H9 (cell line): ENCODE measurements at regions not wholly inside any gene's neighbourhood (a gene's known extent, or its start where the extent isn't known, plus 50 kb on each side); places are given as distances from the start of the nearest gene placed in this dataset.

ENCODE experiments used
- DNase-seq: peaks from one replicate; pipeline ENCODE4 v3.0.0-alpha.2; 2017
- H2AFZ ChIP-seq: one replicate; pipeline ENCODE4 v1.6.1; 2013; ENCODE audit warnings: mild to moderate bottlenecking, low read length, control low read depth, moderate library complexity
- H2AK5ac ChIP-seq: 2 replicates; pipeline ENCODE4 v1.6.1; 2013; ENCODE audit warnings: low read length, control low read depth, mixed read lengths; ENCODE audit not compliant: insufficient read length
- H2BK120ac ChIP-seq: one replicate; pipeline ENCODE4 v1.6.1; 2013; ENCODE audit warnings: low read depth, mild to moderate bottlenecking, low read length, control low read depth, inconsistent platforms; ENCODE audit not compliant: poor library complexity, severe bottlenecking
- H2BK12ac ChIP-seq: 2 replicates; pipeline ENCODE4 v1.6.1; 2013; ENCODE audit warnings: low read length, control low read depth, mixed read lengths, low read depth; ENCODE audit not compliant: insufficient read length
- H2BK15ac ChIP-seq: 2 replicates; pipeline ENCODE4 v1.6.1; 2013; ENCODE audit warnings: low read depth, low read length, control low read depth
- H2BK20ac ChIP-seq: one replicate; pipeline ENCODE4 v1.6.1; 2013; ENCODE audit warnings: low read depth, mild to moderate bottlenecking, low read length, control low read depth, inconsistent platforms; ENCODE audit not compliant: poor library complexity, severe bottlenecking
- H2BK5ac ChIP-seq: 2 replicates; pipeline ENCODE4 v1.6.1; 2013; ENCODE audit warnings: low read length, control low read depth, mixed read lengths; ENCODE audit not compliant: insufficient read length
- H3K14ac ChIP-seq: 2 replicates; pipeline ENCODE4 v1.6.1; 2013; ENCODE audit warnings: low read length, control low read depth; ENCODE audit not compliant: insufficient read depth
- H3K18ac ChIP-seq: 2 replicates; pipeline ENCODE4 v1.6.1; 2013; ENCODE audit warnings: low read depth, mild to moderate bottlenecking, mixed read lengths, low read length, control low read depth; ENCODE audit not compliant: insufficient read length
- H3K23ac ChIP-seq: 2 replicates; pipeline ENCODE4 v1.6.1; 2013; ENCODE audit warnings: low read length, control low read depth, mixed read lengths, low read depth; ENCODE audit not compliant: insufficient read length
- H3K23me2 ChIP-seq: 2 replicates; pipeline ENCODE4 v1.6.1; 2013; ENCODE audit warnings: low read depth, mild to moderate bottlenecking, mixed read lengths, low read length, control low read depth; ENCODE audit not compliant: insufficient read length, poor library complexity, severe bottlenecking
- H3K27ac ChIP-seq: 2 replicates; pipeline ENCODE4 v1.5.1; 2013; ENCODE audit warnings: low read length, control low read depth, mixed read lengths, low read depth; ENCODE audit not compliant: insufficient read length
- H3K27me3 ChIP-seq: 2 replicates; pipeline ENCODE4 v1.6.1; 2013; ENCODE audit warnings: low read length, control low read depth, inconsistent platforms; ENCODE audit not compliant: insufficient read depth
- H3K4ac ChIP-seq: 2 replicates; pipeline ENCODE4 v1.6.1; 2013; ENCODE audit warnings: low read depth, mild to moderate bottlenecking, control low read depth, inconsistent platforms, low read length, moderate library complexity
- H3K4me1 ChIP-seq: 2 replicates; pipeline ENCODE4 v1.6.1; 2013; ENCODE audit warnings: low read length, control low read depth, inconsistent platforms; ENCODE audit not compliant: insufficient read depth
- H3K4me2 ChIP-seq: 2 replicates; pipeline ENCODE4 v1.6.1; 2013; ENCODE audit warnings: low read length, control low read depth, mixed read lengths; ENCODE audit not compliant: insufficient read length, insufficient read depth
- H3K56ac ChIP-seq: 2 replicates; pipeline ENCODE4 v1.6.1; 2013; ENCODE audit warnings: low read depth, mild to moderate bottlenecking, mixed read lengths, low read length, control low read depth; ENCODE audit not compliant: insufficient read length
- H3K79me1 ChIP-seq: 2 replicates; pipeline ENCODE4 v1.6.1; 2013; ENCODE audit warnings: low read depth, mild to moderate bottlenecking, moderate library complexity, low read length, control low read depth, inconsistent platforms; ENCODE audit not compliant: insufficient read depth, poor library complexity, severe bottlenecking
- H3K79me2 ChIP-seq: 2 replicates; pipeline ENCODE4 v1.6.1; 2013; ENCODE audit warnings: low read length, control low read depth, inconsistent platforms; ENCODE audit not compliant: insufficient read depth
- H3K9ac ChIP-seq: 2 replicates; pipeline ENCODE4 v1.6.1; 2013; ENCODE audit warnings: low read length, control low read depth, mixed read lengths; ENCODE audit not compliant: insufficient read length; ENCODE audit errors: extremely low read depth
- H3K9me3 ChIP-seq: one replicate; pipeline ENCODE4 v1.6.1; 2013; ENCODE audit warnings: low read depth, low read length, inconsistent platforms; ENCODE audit not compliant: control insufficient read depth
- H3T11ph ChIP-seq: one replicate; pipeline ENCODE4 v1.6.1; 2013; ENCODE audit warnings: mild to moderate bottlenecking, low read length, control low read depth, inconsistent platforms
- H4K20me1 ChIP-seq: one replicate; pipeline ENCODE4 v1.6.1; 2013; ENCODE audit not compliant: control insufficient read depth, insufficient read length, insufficient read depth
- H4K5ac ChIP-seq: 2 replicates; pipeline ENCODE4 v1.6.1; 2013; ENCODE audit warnings: low read depth, mild to moderate bottlenecking, mixed read lengths, low read length, control low read depth; ENCODE audit not compliant: insufficient read length
- H4K8ac ChIP-seq: replicated peaks from 2 replicates; pipeline ENCODE4 v1.6.1; 2013; ENCODE audit warnings: low read length, control low read depth, mixed read lengths, low read depth; ENCODE audit not compliant: insufficient read length
- H4K91ac ChIP-seq: 2 replicates; pipeline ENCODE4 v1.6.1; 2013; ENCODE audit warnings: low read depth, mild to moderate bottlenecking, moderate library complexity, mixed read lengths, low read length, control low read depth; ENCODE audit not compliant: insufficient read length
- H3K27ac Mint-ChIP-seq, 3 experiments: 2 replicates in 2 of 3; 3 replicates in 1 of 3; pipeline ENCODE4 v1.8.0; 2020 to 2021; ENCODE audit warnings: mixed read lengths in 3 of 3, mild to moderate bottlenecking in 1 of 3, moderate library complexity in 1 of 3
- H3K27me3 Mint-ChIP-seq: 2 replicates; pipeline ENCODE4 v1.8.0; 2021; ENCODE audit warnings: low read depth, mild to moderate bottlenecking, moderate library complexity, mixed read lengths
- H3K36me3 Mint-ChIP-seq, 3 experiments: 2 replicates in 2 of 3; 3 replicates in 1 of 3; pipeline ENCODE4 v1.8.0; 2020 to 2021; ENCODE audit warnings: low read depth in 3 of 3, mixed read lengths in 3 of 3; ENCODE audit not compliant: insufficient read depth in 1 of 3
- H3K4me1 Mint-ChIP-seq, 2 experiments: 2 replicates each; pipeline ENCODE4 v1.8.0; 2020; ENCODE audit warnings: mixed read lengths in 2 of 2
- H3K4me3 Mint-ChIP-seq, 2 experiments: 2 replicates in 1 of 2; 3 replicates in 1 of 2; pipeline ENCODE4 v1.8.0; 2020 to 2021; ENCODE audit warnings: mild to moderate bottlenecking in 2 of 2, mixed read lengths in 2 of 2, moderate library complexity in 1 of 2
- H3K9me3 Mint-ChIP-seq, 2 experiments: 2 replicates in 1 of 2; 3 replicates in 1 of 2; pipeline ENCODE4 v1.8.0; 2020; ENCODE audit warnings: mild to moderate bottlenecking in 2 of 2, mixed read lengths in 2 of 2, moderate library complexity in 1 of 2
- CTCF ChIP-seq: fragments of 200-600 bp; sonication (generic); conservative IDR thresholded peaks from 3 replicates; pipeline ENCODE4 v1.8.0; 2021; ENCODE audit warnings: antibody characterized with exemption, mild to moderate bottlenecking
- WGBS: extraction: QIAGEN DNeasy Blood & Tissue Kit; methylation state at CpG from one replicate; pipeline ENCODE4 v1.1.7; 2013; ENCODE audit warnings: missing lambda C conversion rate, low lambda C conversion rate, mixed read lengths; ENCODE audit not compliant: insufficient read length; ENCODE audit errors: extremely low coverage; 5-methylcytosine and 5-hydroxymethylcytosine counted together

- Histone ChIP-seq H3K79me2 (no peaks in the 10 kb centered on the region), H2BK12ac (no peak overlapping the region), H3T11ph (no peak overlapping the region), H3K4me1 (peaks cover 2% of the 10 kb centered on the region; the same call in 1 of the 2 replicates), H4K20me1 (no peaks in the 10 kb centered on the region), H3K23ac (no peak overlapping the region), H2BK5ac (no peak overlapping the region), H3K79me1 (no peaks in the 10 kb centered on the region), H2BK15ac (no peak overlapping the region), H4K5ac (no peak overlapping the region), H2AK5ac (no peak overlapping the region), H3K4me2 (no peak overlapping the region), H3K9me3 (no peaks in the 10 kb centered on the region), H2BK120ac (no peak overlapping the region), H2BK20ac (no peak overlapping the region), H3K27ac (no peak overlapping the region), H3K27me3 (no peaks in the 10 kb centered on the region), H3K9ac (no peak overlapping the region), H3K18ac (no peak overlapping the region), H2AFZ (no peak overlapping the region), H3K14ac (no peak overlapping the region), H3K23me2 (no peaks in the 10 kb centered on the region), H3K56ac (no peak overlapping the region), H4K8ac (no peak overlapping the region), H4K91ac (no peak overlapping the region), H3K4ac (no peak overlapping the region)
- H3K27ac Mint-ChIP-seq, result peak overlapping the region in 2 of 3 experiments; percentile 62 to 87; a peak in 5 of 7 replicates
- no peak overlapping the region for H3K4me3 Mint-ChIP-seq
- no peak for TF ChIP-seq CTCF
- no peak for DNase-seq
- no peaks in the 10 kb centered on the region for H3K27me3 Mint-ChIP-seq
- peaks cover 35 to 37% of the 10 kb centered on the region in 2 experiments for H3K4me1 Mint-ChIP-seq
- no peaks in the 10 kb centered on the region for H3K9me3 Mint-ChIP-seq
- no CpG with 5 or more reads among the region's 3 CpGs for WGBS
- peaks cover 0 to 4% (median 0%) of the 10 kb centered on the region in 3 experiments; a peak in 1 of 7 replicates for H3K36me3 Mint-ChIP-seq
These were observed 196.2 kb upstream of the ELL2 start for GRCh38 chr5:96157841-96158291.
